ENCODE measurements at regions not wholly inside any gene's neighbourhood (a gene's known extent, or its start where the extent isn't known, plus 50 kb on each side); places are given as distances from the start of the nearest gene placed in this dataset.
"Not testable (repeated sequence)": the region's sequence is repeated elsewhere in the genome, so short reads cannot be mapped to it uniquely, and the experiment has no call there.

GRCh38 chrX:138058931-138059330 is 493.0 kb downstream of the ZIC3 start:
- DNase-seq, result no peak
- H3K27me3 ChIP-seq (ENCODE audit: control insufficient read depth, insufficient read depth, low read length), result no peaks in the 10 kb centered on the region
- H3K9me3 ChIP-seq (replicated peaks; ENCODE audit: control insufficient read depth, low read depth, low read length), result no peaks in the 10 kb centered on the region
- H3K27ac ChIP-seq (ENCODE audit: low read length), result no peak overlapping the region
- 47% methylated on average over 3 of the region's 5 CpGs for WGBS (ENCODE audit: insufficient coverage)
- no peak overlapping the region for H3K4me3 ChIP-seq (ENCODE audit: low read length)
- no peaks in the 10 kb centered on the region for H3K4me1 ChIP-seq (ENCODE audit: control insufficient read depth, insufficient read depth, low read length)
- H3K36me3 ChIP-seq (ENCODE audit: control insufficient read depth, insufficient read depth, low read length), result no peaks in the 10 kb centered on the region

- Histone ChIP-seq H3K27me3 (ENCODE audit: control insufficient read depth, insufficient read depth, low read length) (no peaks in the 10 kb centered on the region), H3K4me3 (ENCODE audit: low read length) (no peak overlapping the region), H3K27ac (ENCODE audit: low read length) (no peak overlapping the region), H3K4me1 (ENCODE audit: control insufficient read depth, insufficient read depth, low read length) (no peaks in the 10 kb centered on the region), H3K9me3 (replicated peaks; ENCODE audit: control insufficient read depth, low read depth, low read length) (no peaks in the 10 kb centered on the region), H3K36me3 (ENCODE audit: control insufficient read depth, insufficient read depth, low read length) (no peaks in the 10 kb centered on the region)
- no peak for DNase-seq
Measured at GRCh38 chrX:138067415-138067814, 501.5 kb downstream of the ZIC3 start.

DNA sequence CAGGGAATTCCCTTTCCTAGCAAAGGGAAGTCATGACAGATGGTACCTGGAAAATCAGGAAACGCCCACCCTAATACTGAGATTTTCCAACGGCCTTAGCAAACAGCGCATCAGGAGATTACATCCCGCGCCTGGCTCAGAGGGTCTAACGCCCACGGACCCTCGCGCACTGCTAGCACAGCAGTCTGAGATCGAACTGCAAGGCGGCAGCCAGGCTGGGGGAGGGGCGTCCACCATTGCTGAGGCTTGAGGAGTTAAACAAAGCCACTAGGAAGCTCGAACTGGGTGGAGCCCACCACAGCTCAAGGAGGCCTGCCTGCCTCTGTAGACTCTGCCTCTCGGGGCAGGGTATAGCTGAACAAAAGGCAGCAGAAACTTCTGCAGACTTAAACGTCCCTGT is 507.7 kb downstream of the ZIC3 start:
- WGBS (ENCODE audit: insufficient coverage), result 72% methylated on average over 14 of the region's 15 CpGs
- H3K27me3 ChIP-seq (ENCODE audit: control insufficient read depth, insufficient read depth, low read length), result peaks cover 2% of the 10 kb centered on the region
- no peaks in the 10 kb centered on the region for H3K36me3 ChIP-seq (ENCODE audit: control insufficient read depth, insufficient read depth, low read length)
- no peak overlapping the region for H3K27ac ChIP-seq (ENCODE audit: low read length)
- no peak overlapping the region for H3K4me3 ChIP-seq (ENCODE audit: low read length)
- no peaks in the 10 kb centered on the region for H3K9me3 ChIP-seq (replicated peaks; ENCODE audit: control insufficient read depth, low read depth, low read length)
- H3K4me1 ChIP-seq (ENCODE audit: control insufficient read depth, insufficient read depth, low read length), result no peaks in the 10 kb centered on the region
- no peak for DNase-seq

DNA sequence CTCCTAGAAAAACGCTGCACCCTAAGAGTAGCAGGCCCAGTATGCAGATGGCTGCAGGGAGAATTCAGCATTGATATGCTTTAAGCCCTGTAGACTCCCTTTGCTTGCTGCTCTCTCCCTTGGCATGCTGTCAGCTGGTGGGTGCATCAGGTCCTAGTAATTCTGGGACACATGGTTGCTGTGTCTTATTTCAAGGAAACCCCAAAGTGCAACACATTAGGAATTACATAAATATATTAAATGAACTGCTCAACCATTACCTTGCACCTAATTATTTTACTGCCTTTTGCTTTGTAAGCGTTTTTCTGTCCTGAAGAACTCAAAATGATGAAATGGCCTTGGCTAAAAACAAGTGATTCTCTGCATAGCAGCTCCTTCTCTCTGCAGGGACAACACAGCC is 516.3 kb downstream of the ZIC3 start:
- no peak for DNase-seq
- WGBS (ENCODE audit: insufficient coverage), result 0% methylated on average over 2 of the region's 2 CpGs
- Histone ChIP-seq H3K27ac (ENCODE audit: low read length) (no peak overlapping the region), H3K36me3 (ENCODE audit: control insufficient read depth, insufficient read depth, low read length) (no peaks in the 10 kb centered on the region), H3K4me1 (ENCODE audit: control insufficient read depth, insufficient read depth, low read length) (no peaks in the 10 kb centered on the region), H3K4me3 (ENCODE audit: low read length) (no peak overlapping the region), H3K9me3 (replicated peaks; ENCODE audit: control insufficient read depth, low read depth, low read length) (no peaks in the 10 kb centered on the region), H3K27me3 (ENCODE audit: control insufficient read depth, insufficient read depth, low read length) (peaks cover 3% of the 10 kb centered on the region)

DNA sequence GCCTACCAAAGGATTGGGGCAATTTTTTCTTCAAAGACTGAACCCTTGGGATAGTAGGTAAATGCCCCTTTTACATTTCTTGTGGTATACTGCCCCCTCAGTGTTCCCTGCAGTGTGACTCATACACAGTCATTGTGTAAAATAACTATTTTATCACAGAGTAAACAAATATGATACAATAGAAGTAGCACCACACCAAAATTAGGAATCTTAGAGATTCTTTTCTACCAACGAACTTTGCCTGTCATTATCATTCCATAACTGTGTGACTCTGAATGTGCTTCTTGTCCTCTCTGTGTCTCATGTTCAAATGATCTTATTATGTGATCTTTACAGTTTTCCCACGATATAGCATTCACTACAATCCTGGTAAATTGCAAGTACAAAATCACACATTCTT is 517.0 kb downstream of the ZIC3 start:
- no peak overlapping the region for H3K4me3 ChIP-seq (ENCODE audit: low read length)
- no peaks in the 10 kb centered on the region for H3K4me1 ChIP-seq (ENCODE audit: control insufficient read depth, insufficient read depth, low read length)
- 29% methylated on average over 1 of the region's 2 CpGs for WGBS (ENCODE audit: insufficient coverage)
- H3K27me3 ChIP-seq (ENCODE audit: control insufficient read depth, insufficient read depth, low read length), result peaks cover 3% of the 10 kb centered on the region
- H3K27ac ChIP-seq (ENCODE audit: low read length), result no peak overlapping the region
- no peaks in the 10 kb centered on the region for H3K9me3 ChIP-seq (replicated peaks; ENCODE audit: control insufficient read depth, low read depth, low read length)
- DNase-seq, result no peak
- no peaks in the 10 kb centered on the region for H3K36me3 ChIP-seq (ENCODE audit: control insufficient read depth, insufficient read depth, low read length)

- not testable (repeated sequence) for H3K9me3 ChIP-seq (replicated peaks; ENCODE audit: control insufficient read depth, low read depth, low read length); DNase-seq
- no CpG with 5 or more reads among the region's 3 CpGs for WGBS (ENCODE audit: insufficient coverage)
Measured at GRCh38 chrX:138110910-138111309, 545.0 kb downstream of the ZIC3 start.

GRCh38 chrX:138127314-138127713 is 561.4 kb downstream of the ZIC3 start:
- 52% methylated on average over 2 of the region's 8 CpGs for WGBS (ENCODE audit: insufficient coverage)
- Histone ChIP-seq H3K36me3 (ENCODE audit: control insufficient read depth, insufficient read depth, low read length) (no peaks in the 10 kb centered on the region), H3K27me3 (ENCODE audit: control insufficient read depth, insufficient read depth, low read length) (peaks cover 2% of the 10 kb centered on the region), H3K9me3 (replicated peaks; ENCODE audit: control insufficient read depth, low read depth, low read length) (no peaks in the 10 kb centered on the region), H3K4me3 (ENCODE audit: low read length) (no peak overlapping the region), H3K27ac (ENCODE audit: low read length) (no peak overlapping the region), H3K4me1 (ENCODE audit: control insufficient read depth, insufficient read depth, low read length) (no peaks in the 10 kb centered on the region)
- DNase-seq, result no peak

More at GRCh38 chrX:138110910-138111309, 545.0 kb downstream of the ZIC3 start:
- H3K4me3 ChIP-seq (ENCODE audit: low read length); H3K27me3 ChIP-seq (ENCODE audit: control insufficient read depth, insufficient read depth, low read length); H3K36me3 ChIP-seq (ENCODE audit: control insufficient read depth, insufficient read depth, low read length); H3K4me1 ChIP-seq (ENCODE audit: control insufficient read depth, insufficient read depth, low read length); H3K27ac ChIP-seq (ENCODE audit: low read length): not testable (repeated sequence)

DNA sequence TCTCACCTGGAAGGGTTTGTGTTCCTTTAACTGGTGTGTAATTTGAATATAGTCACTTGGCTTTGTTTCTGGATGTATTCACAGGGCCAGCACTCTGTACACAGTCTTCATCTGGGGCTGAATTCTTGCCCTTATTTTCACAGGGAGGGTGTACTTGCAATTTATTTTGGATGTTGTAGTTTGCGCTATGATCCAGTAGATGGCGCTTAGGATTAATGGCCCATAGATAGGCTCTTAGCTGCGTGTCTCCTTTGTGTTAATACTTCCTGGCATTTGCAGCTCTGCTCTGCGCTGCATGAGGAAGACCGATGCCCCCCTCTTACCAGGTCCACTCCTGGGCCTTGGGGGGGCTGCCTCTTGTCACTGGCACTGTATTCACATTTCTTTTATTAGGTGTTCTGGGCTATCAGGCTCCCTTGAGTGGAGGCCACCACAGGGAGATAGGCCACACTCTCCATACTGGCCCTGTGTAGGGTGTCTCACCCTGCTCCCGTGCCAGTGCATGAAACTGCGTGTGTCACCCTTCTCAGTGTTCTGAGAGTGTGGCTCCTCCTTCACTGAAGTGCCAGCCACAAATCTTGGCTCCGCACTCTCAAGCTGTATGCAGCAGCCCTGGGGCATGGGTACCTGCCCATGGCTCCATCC is 562.2 kb downstream of the ZIC3 start:
- Histone ChIP-seq H3K4me3 (ENCODE audit: low read length) (no peak overlapping the region), H3K4me1 (ENCODE audit: control insufficient read depth, insufficient read depth, low read length) (no peaks in the 10 kb centered on the region), H3K36me3 (ENCODE audit: control insufficient read depth, insufficient read depth, low read length) (no peaks in the 10 kb centered on the region), H3K9me3 (replicated peaks; ENCODE audit: control insufficient read depth, low read depth, low read length) (no peaks in the 10 kb centered on the region), H3K27me3 (ENCODE audit: control insufficient read depth, insufficient read depth, low read length) (peaks cover 2% of the 10 kb centered on the region), H3K27ac (ENCODE audit: low read length) (no peak overlapping the region)
- peak; percentile 46 for DNase-seq
- WGBS (ENCODE audit: insufficient coverage), result 52% methylated on average over 4 of the region's 8 CpGs

GRCh38 chrX:138150709-138151108 is 560.8 kb downstream of the FGF13 start:
- H3K27ac ChIP-seq (ENCODE audit: low read length), result no peak overlapping the region
- H3K9me3 ChIP-seq (replicated peaks; ENCODE audit: control insufficient read depth, low read depth, low read length), result no peaks in the 10 kb centered on the region
- no peak overlapping the region for H3K4me3 ChIP-seq (ENCODE audit: low read length)
- no peaks in the 10 kb centered on the region for H3K4me1 ChIP-seq (ENCODE audit: control insufficient read depth, insufficient read depth, low read length)
- DNase-seq, result no peak
- WGBS (ENCODE audit: insufficient coverage), result no CpG with 5 or more reads among the region's 2 CpGs
- H3K36me3 ChIP-seq (ENCODE audit: control insufficient read depth, insufficient read depth, low read length), result no peaks in the 10 kb centered on the region
- H3K27me3 ChIP-seq (ENCODE audit: control insufficient read depth, insufficient read depth, low read length), result peaks cover 3% of the 10 kb centered on the region

DNA sequence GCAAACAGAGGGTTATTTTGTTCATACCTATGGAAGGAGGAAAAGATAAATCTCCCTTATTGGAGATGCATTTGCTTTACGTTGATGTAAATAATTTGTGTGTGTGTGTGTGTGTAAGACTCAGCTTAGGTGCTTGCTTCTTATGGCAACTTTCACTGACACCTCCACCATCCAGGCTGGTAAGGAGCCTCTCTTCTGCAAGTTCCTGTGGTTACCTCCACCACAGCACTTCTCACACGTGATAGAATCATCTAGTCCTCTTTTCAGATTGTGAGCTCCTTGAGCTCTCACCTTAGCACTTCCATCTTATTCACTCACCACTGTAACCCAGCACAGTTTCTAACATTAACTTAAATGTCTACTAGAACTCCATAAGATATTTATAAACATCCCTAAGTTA is 553.7 kb downstream of the FGF13 start:
- no peaks in the 10 kb centered on the region for H3K4me1 ChIP-seq (ENCODE audit: control insufficient read depth, insufficient read depth, low read length)
- no peaks in the 10 kb centered on the region for H3K27me3 ChIP-seq (ENCODE audit: control insufficient read depth, insufficient read depth, low read length)
- no peaks in the 10 kb centered on the region for H3K9me3 ChIP-seq (replicated peaks; ENCODE audit: control insufficient read depth, low read depth, low read length)
- WGBS (ENCODE audit: insufficient coverage), result 11% methylated on average over 1 of the region's 2 CpGs
- no peaks in the 10 kb centered on the region for H3K36me3 ChIP-seq (ENCODE audit: control insufficient read depth, insufficient read depth, low read length)
- DNase-seq, result no peak
- H3K27ac ChIP-seq (ENCODE audit: low read length), result no peak overlapping the region
- H3K4me3 ChIP-seq (ENCODE audit: low read length), result no peak overlapping the region

GRCh38 chrX:138191998-138192397 is 519.5 kb downstream of the FGF13 start:
- no peaks in the 10 kb centered on the region for H3K9me3 ChIP-seq (replicated peaks; ENCODE audit: control insufficient read depth, low read depth, low read length)
- no peaks in the 10 kb centered on the region for H3K27me3 ChIP-seq (ENCODE audit: control insufficient read depth, insufficient read depth, low read length)
- no CpG with 5 or more reads among the region's 1 CpG for WGBS (ENCODE audit: insufficient coverage)
- peak; percentile 14 for DNase-seq
- no peaks in the 10 kb centered on the region for H3K36me3 ChIP-seq (ENCODE audit: control insufficient read depth, insufficient read depth, low read length)
- H3K4me3 ChIP-seq (ENCODE audit: low read length), result no peak overlapping the region
- H3K4me1 ChIP-seq (ENCODE audit: control insufficient read depth, insufficient read depth, low read length), result no peaks in the 10 kb centered on the region
- H3K27ac ChIP-seq (ENCODE audit: low read length), result no peak overlapping the region

Measured in muscle of leg (tissue), 3 donors.